HCT116 (cell line): ENCODE measurements at regions not wholly inside any gene's neighbourhood (a gene's known extent, or its start where the extent isn't known, plus 50 kb on each side); places are given as distances from the start of the nearest gene placed in this dataset.

Experiments
- CEBPB ChIP-seq: IDR thresholded peaks from 2 replicates; pipeline ENCODE4 v1.6.1; 2012; ENCODE audit warnings: low read depth
- CTCF ChIP-seq, 3 experiments: fragments of 200-600 bp in 1 of 3; sonication (generic) in 1 of 3; IDR thresholded peaks in 2 of 3; conservative IDR thresholded peaks in 1 of 3; 2 replicates each; pipeline ENCODE4 v1.5.1; 2012 to 2017; ENCODE audit warnings: low read depth in 2 of 3, low read length in 2 of 3, antibody characterized with exemption in 1 of 3, borderline replicate concordance in 1 of 3, control low read depth in 1 of 3, mild to moderate bottlenecking in 1 of 3, mixed read lengths in 1 of 3, mixed run types in 1 of 3, moderate library complexity in 1 of 3; ENCODE audit not compliant: insufficient read depth in 1 of 3
- EGR1 ChIP-seq: IDR thresholded peaks from 2 replicates; pipeline ENCODE4 v1.6.1; 2012; ENCODE audit warnings: low read depth
- EZH2 ChIP-seq: fragments of 200-600 bp; sonication (generic); IDR thresholded peaks from 2 replicates; pipeline ENCODE4 v1.6.1; 2017; ENCODE audit warnings: antibody characterized with exemption, mixed run types
- EZH2phosphoT487 ChIP-seq: fragments of 200-600 bp; IDR thresholded peaks from 2 replicates; pipeline ENCODE4 v1.6.1; 2018; ENCODE audit warnings: antibody characterized with exemption, borderline replicate concordance
- MAX ChIP-seq: IDR thresholded peaks from 2 replicates; pipeline ENCODE4 v1.6.1; 2012
- POLR2A ChIP-seq: IDR thresholded peaks from 2 replicates; pipeline ENCODE4 v1.7.0; 2011; ENCODE audit warnings: borderline replicate concordance; ENCODE audit not compliant: insufficient read depth, insufficient read length; ENCODE audit errors: extremely low read depth
- POLR2AphosphoS5 ChIP-seq: IDR thresholded peaks from 2 replicates; pipeline ENCODE4 v1.6.1; 2011; ENCODE audit warnings: mild to moderate bottlenecking, low read depth, low read length, moderate library complexity

GRCh38 chr5:56760723-56761122, 54.6 kb upstream of the MAP3K1 start:
- TF ChIP-seq CTCF (IDR thresholded peaks at IDR 0.05 in 2 of 3, conservative IDR thresholded peaks at IDR 0.05 in 1 of 3; ENCODE audit: borderline replicate concordance in 1 of 3, insufficient read depth in 1 of 3, low read depth in 2 of 3, low read length in 2 of 3) (no peak), EZH2phosphoT487 (no peak), EZH2 (no peak), MAX (no peak), EGR1 (no peak), POLR2A (no peak), CEBPB (no peak), POLR2AphosphoS5 (no peak)
